Hepatic stellate cell (primary cell): ENCODE measurements at regions not wholly inside any gene's neighbourhood (a gene's known extent, or its start where the extent isn't known, plus 50 kb on each side); places are given as distances from the start of the nearest gene placed in this dataset.
"Not testable (repeated sequence)": the region's sequence is repeated elsewhere in the genome, so short reads cannot be mapped to it uniquely, and the experiment has no call there.

Experiments used
- DNase-seq: peaks from one replicate; pipeline ENCODE4 v3.0.0; 2011; ENCODE audit warnings: low spot score

- DNase-seq: no peak
Measured at GRCh38 chr16:47905771-47906170, 250.0 kb downstream of the ABCC12 start.

GRCh38 chr16:47904691-47905090 is 251.1 kb downstream of the ABCC12 start:
- no peak for DNase-seq

- DNase-seq: no peak
Measured at GRCh38 chr16:47903470-47903869, 252.3 kb downstream of the ABCC12 start.

GRCh38 chr16:47897105-47897504 is 258.7 kb downstream of the ABCC12 start:
- DNase-seq: not testable (repeated sequence)

GRCh38 chr16:47895146-47895545 is 260.6 kb downstream of the ABCC12 start:
- no peak for DNase-seq

- DNase-seq: no peak
Measured at GRCh38 chr16:47892999-47893398, 262.8 kb downstream of the ABCC12 start.

GRCh38 chr16:47888734-47889133 is 267.1 kb downstream of the ABCC12 start:
- no peak for DNase-seq

GRCh38 chr16:47888142-47888541 is 267.7 kb downstream of the ABCC12 start:
- no peak for DNase-seq

- no peak for DNase-seq
Measured at GRCh38 chr16:47887496-47887895, 268.3 kb downstream of the ABCC12 start.

- DNase-seq: no peak
Measured at GRCh38 chr16:47886631-47887415, 269.0 kb downstream of the ABCC12 start.

GRCh38 chr16:47886139-47886538 is 269.7 kb downstream of the ABCC12 start:
- DNase-seq: no peak

GRCh38 chr16:47885489-47885888 is 270.3 kb downstream of the ABCC12 start:
- no peak for DNase-seq

- no peak for DNase-seq
Measured at GRCh38 chr16:47884116-47884725, 271.6 kb downstream of the ABCC12 start.

- DNase-seq: no peak
Measured at GRCh38 chr16:47881574-47881973, 274.2 kb downstream of the ABCC12 start.

GRCh38 chr16:47880653-47881052 is 275.1 kb downstream of the ABCC12 start:
- no peak for DNase-seq

GRCh38 chr16:47877166-47877565 is 278.6 kb downstream of the ABCC12 start:
- DNase-seq: no peak

- no peak for DNase-seq
Measured at GRCh38 chr16:47876511-47876910, 279.3 kb downstream of the ABCC12 start.

GRCh38 chr16:47873434-47873833 is 282.4 kb downstream of the ABCC12 start:
- no peak for DNase-seq

- no peak for DNase-seq
Measured at GRCh38 chr16:47872225-47872624, 283.6 kb downstream of the ABCC12 start.

GRCh38 chr16:47866423-47866822 is 289.4 kb downstream of the ABCC12 start:
- no peak for DNase-seq

GRCh38 chr16:47865337-47865855 is 290.4 kb downstream of the ABCC12 start:
- no peak for DNase-seq

- DNase-seq: not testable (repeated sequence)
Measured at GRCh38 chr16:47864262-47864661, 291.5 kb downstream of the ABCC12 start.

- no peak for DNase-seq
Measured at GRCh38 chr16:47861999-47862398, 293.8 kb downstream of the ABCC12 start.
